GM18951 (cell line): ENCODE measurements at regions not wholly inside any gene's neighbourhood (a gene's known extent, or its start where the extent isn't known, plus 50 kb on each side); places are given as distances from the start of the nearest gene placed in this dataset.

ENCODE experiments used
- POLR2A ChIP-seq: IDR thresholded peaks from 4 replicates; pipeline ENCODE4 v1.6.1; 2011; ENCODE audit warnings: mild to moderate bottlenecking; ENCODE audit not compliant: insufficient read length, insufficient read depth; ENCODE audit errors: extremely low read depth
- in situ Hi-C: fragments of 300-500 bp; cut with MboI; formaldehyde crosslinking; loops from one replicate; pipeline ENCODE4 v1.12.0; 2022; ENCODE audit warnings: low sequenced_read_pairs, mixed read lengths, inconsistent platforms; ENCODE audit not compliant: unreplicated experiment

GRCh38 chr18:5091741-5092140, 105.3 kb downstream of the AKAIN1 start:
- no peak for TF ChIP-seq POLR2A
- in situ Hi-C loops = no loop called here

- TF ChIP-seq POLR2A = no peak
- in situ Hi-C loops = no loop called here
These were observed 121.8 kb downstream of the AKAIN1 start for GRCh38 chr18:5075297-5075696.

GRCh38 chr18:5073026-5073944, 123.8 kb downstream of the AKAIN1 start:
- in situ Hi-C loops = no loop called here
- TF ChIP-seq POLR2A = no peak

- in situ Hi-C loops = loop anchor here (10.0 kb wide), 1 partner anchor 964 kb away; no protein-coding TSS in a partner anchor
- TF ChIP-seq POLR2A = no peak
These were observed 128.2 kb downstream of the AKAIN1 start for GRCh38 chr18:5068851-5069250.

- in situ Hi-C loops = loop anchor here (10.0 kb wide), 1 partner anchor 962 kb away; no protein-coding TSS in a partner anchor
- TF ChIP-seq POLR2A = no peak
These were observed 130.6 kb downstream of the AKAIN1 start for GRCh38 chr18:5066380-5066977.

GRCh38 chr18:5065615-5066014, 131.4 kb downstream of the AKAIN1 start:
- in situ Hi-C loops = loop anchor here (10.0 kb wide), 1 partner anchor 961 kb away; no protein-coding TSS in a partner anchor
- no peak for TF ChIP-seq POLR2A

GRCh38 chr18:5064841-5065370, 132.2 kb downstream of the AKAIN1 start:
- no peak for TF ChIP-seq POLR2A
- in situ Hi-C loops = loop anchor here (10.0 kb wide), 1 partner anchor 960 kb away; no protein-coding TSS in a partner anchor

- in situ Hi-C loops = loop anchor here (10.0 kb wide), 1 partner anchor 957 kb away; no protein-coding TSS in a partner anchor
- no peak for TF ChIP-seq POLR2A
These were observed 135.3 kb downstream of the AKAIN1 start for GRCh38 chr18:5061785-5062184.

- TF ChIP-seq POLR2A = no peak
- in situ Hi-C loops = loop anchor here (10.0 kb wide), 1 partner anchor 956 kb away; no protein-coding TSS in a partner anchor
These were observed 136.5 kb downstream of the AKAIN1 start for GRCh38 chr18:5060543-5060942.

- in situ Hi-C loops = loop anchor here (10.0 kb wide), 1 partner anchor 955 kb away; no protein-coding TSS in a partner anchor
- no peak for TF ChIP-seq POLR2A
These were observed 137.4 kb downstream of the AKAIN1 start for GRCh38 chr18:5059696-5060032.

- TF ChIP-seq POLR2A = no peak
- in situ Hi-C loops = no loop called here
These were observed 138.0 kb downstream of the AKAIN1 start for GRCh38 chr18:5058768-5059695.
